CD8-positive, alpha-beta memory T cell (primary cell): ENCODE measurements at regions not wholly inside any gene's neighbourhood (a gene's known extent, or its start where the extent isn't known, plus 50 kb on each side); places are given as distances from the start of the nearest gene placed in this dataset.
"Not testable (repeated sequence)": the region's sequence is repeated elsewhere in the genome, so short reads cannot be mapped to it uniquely, and the experiment has no call there.

ENCODE experiments used
- CTCF ChIA-PET: fragments of 350-600 bp; sonication (Branson Sonifier 250); formaldehyde crosslinking; loops from one replicate; lab custom pipeline; 2021; ENCODE audit warnings: antibody characterized with exemption; lab: Charles Lee
- POLR2A ChIA-PET: fragments of 350-600 bp; sonication (Branson Sonifier 250); formaldehyde crosslinking; loops from one replicate; lab custom pipeline; 2021; ENCODE audit warnings: antibody characterized with exemption; lab: Charles Lee
- DNase-seq, 5 donors: peaks; one replicate each; pipeline versions ENCODE4 v3.0.0 to v3.0.0-alpha.2; 2020 to 2022; ENCODE audit warnings: mixed read lengths in 1 of 5
- H3K27ac ChIP-seq: one replicate; pipeline ENCODE4 v1.7.0; 2013; ENCODE audit warnings: low read depth, mild to moderate bottlenecking, low read length, moderate library complexity
- H3K27me3 ChIP-seq: 2 replicates; pipeline ENCODE4 v1.7.0; 2013; ENCODE audit warnings: low read length, mild to moderate bottlenecking; ENCODE audit not compliant: insufficient read depth, poor library complexity, severe bottlenecking
- H3K36me3 ChIP-seq: 2 replicates; pipeline ENCODE4 v1.7.0; 2013; ENCODE audit warnings: mild to moderate bottlenecking, low read length, moderate library complexity; ENCODE audit not compliant: insufficient read depth
- H3K4me1 ChIP-seq: 2 replicates; pipeline ENCODE4 v1.7.0; 2013; ENCODE audit warnings: mild to moderate bottlenecking, low read length, moderate library complexity; ENCODE audit not compliant: insufficient read depth
- H3K4me3 ChIP-seq: 2 replicates; pipeline ENCODE4 v1.7.0; 2013; ENCODE audit warnings: mild to moderate bottlenecking, low read length
- H3K9me3 ChIP-seq: 2 replicates; pipeline ENCODE4 v1.7.0; 2013; ENCODE audit warnings: mild to moderate bottlenecking, low read length
- H3K27ac Mint-ChIP-seq, 8 donors: one replicate each; pipeline ENCODE4 v1.8.0; 2020 to 2021; ENCODE audit warnings: mixed read lengths in 8 of 8, mild to moderate bottlenecking in 6 of 8, inconsistent platforms in 3 of 8, moderate library complexity in 3 of 8
- H3K27me3 Mint-ChIP-seq, 2 donors: one replicate each; pipeline ENCODE4 v1.8.0; 2020 to 2021; ENCODE audit warnings: mixed read lengths in 2 of 2, mild to moderate bottlenecking in 1 of 2, moderate library complexity in 1 of 2
- H3K36me3 Mint-ChIP-seq, 3 donors: one replicate each; pipeline ENCODE4 v1.8.0; 2020 to 2021; ENCODE audit warnings: mixed read lengths in 3 of 3, inconsistent platforms in 1 of 3, mild to moderate bottlenecking in 1 of 3
- H3K4me1 Mint-ChIP-seq, 3 donors: one replicate each; pipeline ENCODE4 v1.8.0; 2020 to 2021; ENCODE audit warnings: mixed read lengths in 3 of 3, inconsistent platforms in 1 of 3, mild to moderate bottlenecking in 1 of 3
- H3K4me3 Mint-ChIP-seq, 7 donors: one replicate each; pipeline ENCODE4 v1.8.0; 2020 to 2021; ENCODE audit warnings: mixed read lengths in 7 of 7, mild to moderate bottlenecking in 6 of 7, moderate library complexity in 4 of 7, inconsistent platforms in 2 of 7
- H3K9me3 Mint-ChIP-seq, 5 donors: one replicate each; pipeline ENCODE4 v1.8.0; 2020 to 2022; ENCODE audit warnings: mixed read lengths in 5 of 5, mild to moderate bottlenecking in 3 of 5, moderate library complexity in 2 of 5, inconsistent platforms in 1 of 5

- Histone ChIP-seq H3K4me1 (no peaks in the 10 kb centered on the region), H3K36me3 (no peaks in the 10 kb centered on the region), H3K9me3 (no peaks in the 10 kb centered on the region), H3K27ac (no peak overlapping the region), H3K27me3 (no peaks in the 10 kb centered on the region), H3K4me3 (no peak overlapping the region)
- Mint-ChIP-seq H3K4me1 (no peaks in the 10 kb centered on the region), H3K27me3 (no peaks in the 10 kb centered on the region), H3K27ac (no peak overlapping the region), H3K36me3 (peaks cover 0 to 4% (median 0%) of the 10 kb centered on the region in 3 donors), H3K9me3 (peaks cover 0 to 23% (median 0%) of the 10 kb centered on the region in 5 donors), H3K4me3 (no peak overlapping the region)
- DNase-seq: no peak
- POLR2A ChIA-PET: no interaction called here
- CTCF ChIA-PET: no interaction called here
These were observed 948.7 kb downstream of the TSN start for GRCh38 chr2:122704109-122704563.

- Mint-ChIP-seq H3K4me3 (no peak overlapping the region), H3K27ac (no peak overlapping the region), H3K36me3 (peaks cover 0 to 4% (median 0%) of the 10 kb centered on the region in 3 donors), H3K27me3 (no peaks in the 10 kb centered on the region), H3K4me1 (no peaks in the 10 kb centered on the region), H3K9me3 (peaks cover 2 to 16% (median 4%) of the 10 kb centered on the region in 5 donors)
- Histone ChIP-seq H3K4me1 (no peaks in the 10 kb centered on the region), H3K27me3 (no peaks in the 10 kb centered on the region), H3K4me3 (no peak overlapping the region), H3K36me3 (no peaks in the 10 kb centered on the region), H3K9me3 (no peaks in the 10 kb centered on the region), H3K27ac (no peak overlapping the region)
- ChIA-PET POLR2A (no interaction called here), CTCF (no interaction called here)
- DNase-seq: no peak
These were observed 950.3 kb downstream of the TSN start for GRCh38 chr2:122705746-122706145.

GRCh38 chr2:122706757-122707223 lies 951.3 kb downstream of the TSN start:
- Mint-ChIP-seq H3K27ac (no peak overlapping the region), H3K27me3 (no peaks in the 10 kb centered on the region), H3K4me3 (no peak overlapping the region), H3K4me1 (no peaks in the 10 kb centered on the region), H3K9me3 (peaks cover 2 to 16% (median 6%) of the 10 kb centered on the region in 5 donors), H3K36me3 (peaks cover 0 to 4% (median 0%) of the 10 kb centered on the region in 3 donors)
- ChIA-PET CTCF (no interaction called here), POLR2A (no interaction called here)
- DNase-seq: no peak
- Histone ChIP-seq H3K27me3 (no peaks in the 10 kb centered on the region), H3K4me3 (no peak overlapping the region), H3K9me3 (no peaks in the 10 kb centered on the region), H3K36me3 (no peaks in the 10 kb centered on the region), H3K27ac (no peak overlapping the region), H3K4me1 (no peaks in the 10 kb centered on the region)

- Mint-ChIP-seq H3K27ac (no peak overlapping the region), H3K4me3 (no peak overlapping the region), H3K4me1 (no peaks in the 10 kb centered on the region), H3K27me3 (no peaks in the 10 kb centered on the region), H3K36me3 (peaks cover 0 to 4% (median 0%) of the 10 kb centered on the region in 3 donors), H3K9me3 (peaks cover 2 to 16% (median 6%) of the 10 kb centered on the region in 5 donors)
- Histone ChIP-seq H3K9me3 (no peaks in the 10 kb centered on the region), H3K27ac (no peak overlapping the region), H3K36me3 (no peaks in the 10 kb centered on the region), H3K4me1 (no peaks in the 10 kb centered on the region), H3K4me3 (no peak overlapping the region), H3K27me3 (no peaks in the 10 kb centered on the region)
- POLR2A ChIA-PET: no interaction called here
- no peak for DNase-seq
- CTCF ChIA-PET: no interaction called here
These were observed 951.9 kb downstream of the TSN start for GRCh38 chr2:122707224-122707824.

- Mint-ChIP-seq H3K4me1 (no peaks in the 10 kb centered on the region), H3K9me3 (peaks cover 4 to 16% (median 10%) of the 10 kb centered on the region in 5 donors), H3K27me3 (no peaks in the 10 kb centered on the region), H3K27ac (no peak overlapping the region), H3K4me3 (no peak overlapping the region), H3K36me3 (peaks cover 0 to 4% (median 0%) of the 10 kb centered on the region in 3 donors)
- no peaks in the 10 kb centered on the region for H3K36me3 ChIP-seq
- no peaks in the 10 kb centered on the region for H3K27me3 ChIP-seq
- CTCF ChIA-PET: no interaction called here
- no peaks in the 10 kb centered on the region for H3K4me1 ChIP-seq
- H3K4me3 ChIP-seq: no peak overlapping the region
- DNase-seq: no peak
- no peak overlapping the region for H3K27ac ChIP-seq
- no peaks in the 10 kb centered on the region for H3K9me3 ChIP-seq
- POLR2A ChIA-PET: no interaction called here
These were observed 954.6 kb downstream of the TSN start for GRCh38 chr2:122710049-122710448.

GRCh38 chr2:122713800-122714199 lies 958.3 kb downstream of the TSN start:
- Histone ChIP-seq H3K27me3 (no peaks in the 10 kb centered on the region), H3K4me1 (no peaks in the 10 kb centered on the region), H3K36me3 (no peaks in the 10 kb centered on the region), H3K4me3 (no peak overlapping the region), H3K9me3 (no peaks in the 10 kb centered on the region), H3K27ac (no peak overlapping the region)
- Mint-ChIP-seq H3K4me3 (no peak overlapping the region), H3K27ac (no peak overlapping the region), H3K36me3 (peaks cover 0 to under 1% (median 0%) of the 10 kb centered on the region in 3 donors), H3K27me3 (no peaks in the 10 kb centered on the region), H3K4me1 (no peaks in the 10 kb centered on the region), H3K9me3 (peaks cover 0 to 21% (median 6%) of the 10 kb centered on the region in 5 donors)
- no peak for DNase-seq
- ChIA-PET POLR2A (no interaction called here), CTCF (no interaction called here)

- H3K9me3 Mint-ChIP-seq: peaks cover 6 to 13% (median 8%) of the 10 kb centered on the region in 5 donors
- H3K4me3 ChIP-seq, POLR2A ChIA-PET: not testable (repeated sequence)
These were observed 965.4 kb downstream of the TSN start for GRCh38 chr2:122720822-122721221.

GRCh38 chr2:122734766-122735424 lies 979.4 kb downstream of the TSN start:
- ChIA-PET POLR2A (no interaction called here), CTCF (no interaction called here)
- H3K4me3 ChIP-seq: no peak overlapping the region
- Mint-ChIP-seq H3K9me3 (peaks cover 3 to 15% (median 5%) of the 10 kb centered on the region in 5 donors), H3K27me3 (peaks cover 0 to 1% of the 10 kb centered on the region in 2 donors), H3K27ac (no peak overlapping the region), H3K4me1 (no peaks in the 10 kb centered on the region), H3K4me3 (no peak overlapping the region), H3K36me3 (no peaks in the 10 kb centered on the region)
- no peaks in the 10 kb centered on the region for H3K27me3 ChIP-seq
- no peak overlapping the region for H3K27ac ChIP-seq
- H3K9me3 ChIP-seq: no peaks in the 10 kb centered on the region
- H3K4me1 ChIP-seq: no peaks in the 10 kb centered on the region
- H3K36me3 ChIP-seq: no peaks in the 10 kb centered on the region
- DNase-seq: no peak

More at GRCh38 chr2:122720822-122721221, 965.4 kb downstream of the TSN start:
- H3K36me3 Mint-ChIP-seq, H3K27ac Mint-ChIP-seq, DNase-seq, H3K9me3 ChIP-seq, CTCF ChIA-PET, H3K4me1 Mint-ChIP-seq, H3K27me3 ChIP-seq, H3K27ac ChIP-seq, H3K36me3 ChIP-seq, H3K4me3 Mint-ChIP-seq, H3K4me1 ChIP-seq, H3K27me3 Mint-ChIP-seq: not testable (repeated sequence)
